HG03354 (cell line): ENCODE measurements at regions not wholly inside any gene's neighbourhood (a gene's known extent, or its start where the extent isn't known, plus 50 kb on each side); places are given as distances from the start of the nearest gene placed in this dataset.

ENCODE experiments used
- ATAC-seq: cut with Tn5 transposase; IDR thresholded peaks from one replicate; pipeline ENCODE4 v1.9.1; 2021; ENCODE audit warnings: mild to moderate bottlenecking; ENCODE audit not compliant: unreplicated experiment, poor library complexity, severe bottlenecking

GRCh38 chr12:13609894-13610679 is 371.3 kb downstream of the GRIN2B start:
- ATAC-seq: no peak

- no peak for ATAC-seq
Measured at GRCh38 chr12:13606290-13606689, 375.1 kb downstream of the GRIN2B start.

- ATAC-seq: no peak
Measured at GRCh38 chr12:13603953-13604352, 377.4 kb downstream of the GRIN2B start.

GRCh38 chr12:13602172-13602571 is 379.2 kb downstream of the GRIN2B start:
- ATAC-seq: no peak

- no peak for ATAC-seq
Measured at GRCh38 chr12:13599176-13599575, 382.2 kb downstream of the GRIN2B start.

- no peak for ATAC-seq
Measured at GRCh38 chr12:13597837-13598236, 383.6 kb downstream of the GRIN2B start.

- ATAC-seq: no peak
Measured at GRCh38 chr12:13597166-13597565, 384.2 kb downstream of the GRIN2B start.

- ATAC-seq: no peak
Measured at GRCh38 chr12:13596714-13597113, 384.7 kb downstream of the GRIN2B start.

GRCh38 chr12:13595536-13596443 is 385.6 kb downstream of the GRIN2B start:
- ATAC-seq: no peak

- ATAC-seq: no peak
Measured at GRCh38 chr12:13594731-13595514, 386.5 kb downstream of the GRIN2B start.

GRCh38 chr12:13592063-13592942 is 389.1 kb downstream of the GRIN2B start:
- ATAC-seq: no peak

GRCh38 chr12:13591488-13591887 is 389.9 kb downstream of the GRIN2B start:
- no peak for ATAC-seq

GRCh38 chr12:13591059-13591458 is 390.3 kb downstream of the GRIN2B start:
- no peak for ATAC-seq

- ATAC-seq: no peak
Measured at GRCh38 chr12:13588574-13588973, 392.0 kb downstream of the EMP1 start.

- no peak for ATAC-seq
Measured at GRCh38 chr12:13587721-13588390, 391.3 kb downstream of the EMP1 start.

- ATAC-seq: no peak
Measured at GRCh38 chr12:13586361-13586760, 389.8 kb downstream of the EMP1 start.

GRCh38 chr12:13584541-13584940 is 388.0 kb downstream of the EMP1 start:
- ATAC-seq: no peak

GRCh38 chr12:13583630-13584029 is 387.1 kb downstream of the EMP1 start:
- ATAC-seq: no peak

- ATAC-seq: no peak
Measured at GRCh38 chr12:13582421-13582820, 385.9 kb downstream of the EMP1 start.
